HG03432 (cell line): ENCODE measurements at regions not wholly inside any gene's neighbourhood (a gene's known extent, or its start where the extent isn't known, plus 50 kb on each side); places are given as distances from the start of the nearest gene placed in this dataset.

Source experiments
- ATAC-seq: cut with Tn5 transposase; IDR thresholded peaks from one replicate; pipeline ENCODE4 v1.9.1; 2021; ENCODE audit warnings: mild to moderate bottlenecking, moderate library complexity; ENCODE audit not compliant: unreplicated experiment

DNA sequence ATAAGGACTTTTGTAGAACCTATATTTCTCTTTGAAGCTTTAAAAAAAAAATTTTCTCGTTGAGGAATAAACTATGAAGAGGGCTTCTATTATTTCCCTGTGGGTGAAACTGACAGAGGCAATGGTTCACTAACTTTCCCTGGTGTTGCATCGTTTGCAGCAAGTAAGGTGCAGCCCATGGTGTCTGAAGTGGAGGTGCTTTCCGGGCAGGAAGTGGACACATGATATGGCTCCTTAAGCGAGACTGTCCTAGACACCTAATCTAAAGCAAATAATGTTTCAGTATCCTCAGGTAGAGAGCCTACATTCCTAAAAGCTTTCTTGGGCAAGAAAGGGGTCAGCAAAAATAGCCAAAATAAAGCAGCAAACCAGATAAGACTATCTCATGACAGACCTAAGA lies 437.6 kb upstream of the ARGLU1 start:
- peak; percentile 53 for ATAC-seq

GRCh38 chr13:107003911-107004310 lies 436.0 kb upstream of the ARGLU1 start:
- ATAC-seq: no peak

- peak; percentile 10 for ATAC-seq
These were observed 430.7 kb upstream of the ARGLU1 start for GRCh38 chr13:106998664-106999063.

GRCh38 chr13:106997696-106998095 lies 429.8 kb upstream of the ARGLU1 start:
- ATAC-seq: no peak

GRCh38 chr13:106996867-106997618 lies 429.1 kb upstream of the ARGLU1 start:
- ATAC-seq: no peak

- ATAC-seq: no peak
These were observed 422.7 kb upstream of the ARGLU1 start for GRCh38 chr13:106990594-106990993.

DNA sequence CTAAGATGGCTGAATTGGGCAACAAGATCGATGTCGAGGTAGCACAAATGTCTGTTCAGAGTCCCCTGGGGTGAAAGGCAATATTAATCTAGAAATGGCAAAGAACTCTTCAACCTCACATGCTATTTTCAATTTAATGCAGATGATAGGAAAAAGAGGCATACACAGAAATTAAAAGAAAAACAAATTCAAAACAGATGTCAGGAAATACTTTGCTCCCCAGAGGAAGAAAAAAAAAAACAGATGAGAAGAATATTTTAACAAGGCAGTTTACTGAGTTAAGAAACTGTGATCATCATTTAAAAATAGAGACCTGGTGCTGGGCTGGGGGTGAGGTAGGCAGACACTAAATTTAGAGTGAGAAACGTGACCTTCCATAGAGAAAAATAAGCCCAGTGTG lies 421.9 kb upstream of the ARGLU1 start:
- no peak for ATAC-seq

DNA sequence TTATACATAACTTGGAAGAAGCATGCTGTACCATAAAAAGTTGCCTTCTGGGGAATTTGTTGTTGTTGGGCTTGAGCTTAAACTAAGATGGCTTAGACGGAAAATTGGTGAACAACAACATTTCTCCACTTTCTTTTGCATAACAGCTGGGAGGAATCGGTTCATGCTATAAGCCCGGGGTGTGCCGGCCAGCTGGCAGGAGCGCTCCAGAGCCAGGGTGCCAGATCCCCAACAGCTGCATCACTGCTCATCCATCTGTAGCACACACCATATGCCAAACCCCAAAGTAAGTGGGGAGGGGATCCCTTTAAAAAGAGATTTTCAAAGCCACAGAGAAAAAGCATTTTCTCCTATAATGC lies 419.5 kb upstream of the ARGLU1 start:
- ATAC-seq: no peak

DNA sequence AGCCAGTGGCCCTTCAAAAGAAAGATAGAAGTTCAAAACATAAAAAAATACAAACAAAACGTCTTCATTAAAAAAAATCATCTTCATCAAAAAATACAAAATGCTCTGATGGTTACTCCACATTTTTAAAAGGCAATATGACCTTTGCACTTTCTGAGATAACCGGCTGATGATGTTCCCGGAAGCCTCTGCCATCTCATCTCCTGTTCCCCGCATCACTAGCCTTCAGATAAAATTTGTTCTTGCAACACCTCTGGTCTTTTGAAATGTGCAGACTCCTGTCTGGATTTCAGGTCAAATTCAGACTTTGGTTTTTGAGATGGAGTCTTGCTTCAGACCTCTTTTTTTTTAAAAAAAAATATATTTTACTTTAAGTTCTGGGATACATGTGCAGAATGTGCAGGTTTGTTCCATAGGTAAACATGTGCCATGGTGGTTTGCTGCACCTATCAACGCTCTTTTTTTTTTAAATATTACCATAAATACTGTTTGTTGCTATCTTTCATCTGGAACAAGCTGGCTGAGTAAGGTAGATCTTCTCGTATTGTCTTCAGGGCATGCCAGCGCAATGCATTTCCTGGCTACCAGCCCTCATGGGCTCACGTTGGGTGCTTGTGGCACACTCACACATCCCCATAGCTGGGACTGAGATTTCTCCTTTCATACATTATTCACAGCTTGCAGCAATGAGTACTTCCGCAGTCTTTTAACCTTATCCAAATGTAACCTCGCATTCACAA lies 418.9 kb upstream of the ARGLU1 start:
- ATAC-seq: no peak

- no peak for ATAC-seq
These were observed 418.1 kb upstream of the ARGLU1 start for GRCh38 chr13:106986033-106986484.

- no peak for ATAC-seq
These were observed 417.5 kb upstream of the ARGLU1 start for GRCh38 chr13:106985481-106985880.

GRCh38 chr13:106981051-106981450 lies 413.1 kb upstream of the ARGLU1 start:
- no peak for ATAC-seq

DNA sequence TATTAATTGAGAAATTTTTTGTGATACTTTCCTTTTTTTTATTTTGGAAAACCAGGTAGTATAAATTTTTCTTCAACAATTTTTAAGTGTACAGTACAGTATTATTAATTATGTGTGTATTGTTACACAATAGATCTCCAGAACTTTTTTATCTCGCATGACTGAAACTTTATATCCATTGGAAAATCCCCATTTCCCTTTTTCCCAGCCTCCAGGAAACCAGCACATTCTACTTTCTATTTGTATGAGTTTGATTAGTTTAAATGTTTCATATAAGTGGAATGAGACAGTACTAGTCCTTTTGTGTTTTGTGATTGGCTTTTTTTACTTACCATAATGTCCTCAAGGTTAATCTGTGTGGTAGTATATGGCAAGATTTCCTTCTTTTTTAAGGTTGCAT lies 399.5 kb upstream of the ARGLU1 start:
- ATAC-seq: no peak

GRCh38 chr13:106963151-106963550 lies 395.2 kb upstream of the ARGLU1 start:
- ATAC-seq: no peak

GRCh38 chr13:106961651-106962050 lies 393.7 kb upstream of the ARGLU1 start:
- no peak for ATAC-seq

- no peak for ATAC-seq
These were observed 393.3 kb upstream of the ARGLU1 start for GRCh38 chr13:106961216-106961615.

DNA sequence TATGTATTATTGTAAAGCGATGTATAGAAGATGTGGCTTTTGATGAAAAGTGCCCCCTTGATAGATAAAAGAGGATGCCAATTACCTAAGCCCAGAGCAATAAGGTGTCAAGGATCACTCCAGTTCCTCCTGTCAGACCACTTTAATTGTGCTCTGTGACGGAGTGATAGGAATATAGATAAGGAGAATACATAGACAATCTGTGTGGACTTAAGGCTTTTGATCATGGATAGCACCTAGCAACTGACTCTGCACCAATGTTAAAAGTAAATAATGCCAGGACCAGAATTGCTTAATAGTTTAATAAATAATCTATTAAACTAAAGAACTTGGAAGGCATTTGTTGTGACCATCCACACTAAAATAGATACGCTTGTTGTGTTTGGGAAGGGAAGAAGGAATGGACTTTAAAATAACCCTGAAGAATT lies 390.7 kb upstream of the ARGLU1 start:
- ATAC-seq: no peak

DNA sequence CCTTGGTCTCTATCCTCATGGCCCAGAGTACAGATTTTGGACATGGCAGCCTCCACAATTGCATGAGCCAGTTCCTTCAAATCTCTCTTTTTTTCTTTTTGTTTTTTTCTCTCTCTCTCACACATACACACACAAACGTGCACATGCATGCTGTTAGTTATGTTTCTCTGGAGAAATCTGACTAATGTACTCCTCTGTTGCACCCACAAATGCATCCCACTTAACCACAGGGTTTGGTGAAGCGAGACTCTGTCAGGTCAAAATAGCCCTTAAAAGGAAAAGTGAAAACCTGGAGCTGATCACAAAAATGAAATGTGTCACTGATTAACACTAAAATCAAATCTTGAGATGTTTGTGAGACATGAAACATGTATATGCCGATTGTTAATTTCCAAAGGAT lies 374.6 kb upstream of the ARGLU1 start:
- peak; percentile 72 for ATAC-seq

- ATAC-seq: no peak
These were observed 373.8 kb upstream of the ARGLU1 start for GRCh38 chr13:106941779-106942178.

DNA sequence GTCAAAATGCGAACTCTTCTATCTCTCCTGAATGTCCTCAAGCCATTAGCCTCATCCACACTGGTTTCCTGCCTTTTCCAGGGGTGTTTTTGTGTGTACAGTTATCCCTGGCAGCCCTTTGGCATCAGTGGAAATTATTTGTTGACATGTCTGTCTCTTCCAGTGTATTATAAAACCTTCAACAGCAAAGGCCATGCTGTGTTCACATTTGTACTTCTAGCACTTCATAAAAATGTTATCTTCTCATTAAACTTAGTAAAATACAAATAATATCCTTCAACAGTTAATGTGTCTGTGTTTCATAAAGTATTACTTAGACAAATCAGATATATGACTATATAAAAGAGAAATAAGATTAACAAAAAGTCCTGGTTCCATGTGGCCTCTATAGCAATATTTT lies 359.5 kb upstream of the ARGLU1 start:
- ATAC-seq: no peak

GRCh38 chr13:106922384-106922783 lies 354.4 kb upstream of the ARGLU1 start:
- ATAC-seq: no peak

- ATAC-seq: no peak
These were observed 351.7 kb upstream of the ARGLU1 start for GRCh38 chr13:106919638-106920037.
